Keratinocyte (primary cell): ENCODE measurements at regions not wholly inside any gene's neighbourhood (a gene's known extent, or its start where the extent isn't known, plus 50 kb on each side); places are given as distances from the start of the nearest gene placed in this dataset.
"Not testable (repeated sequence)": the region's sequence is repeated elsewhere in the genome, so short reads cannot be mapped to it uniquely, and the experiment has no call there.

Experiments
- DNase-seq: peaks from one replicate; pipeline ENCODE4 v3.0.0-alpha.2; 2011; ENCODE audit warnings: low read depth, missing footprints, low spot score
- FAIRE-seq: peaks from 2 replicates; lab custom pipeline; 2011; peaks lifted over from hg19 to GRCh38; lab: Jason Lieb, UNC
- H2AFZ ChIP-seq: 2 replicates; pipeline ENCODE4 v1.6.0; 2012; ENCODE audit warnings: low read length, control low read depth, inconsistent platforms; ENCODE audit not compliant: control insufficient read depth
- H3K27ac ChIP-seq: 2 replicates; pipeline ENCODE4 v1.5.1; 2011; ENCODE audit warnings: low read length; ENCODE audit not compliant: control insufficient read depth, insufficient read depth
- H3K27me3 ChIP-seq: 3 replicates; pipeline ENCODE4 v1.6.0; 2011; ENCODE audit warnings: low read length; ENCODE audit not compliant: control insufficient read depth, insufficient read depth; ENCODE audit errors: extremely low read depth
- H3K36me3 ChIP-seq, 2 experiments: 2 replicates in 1 of 2; 3 replicates in 1 of 2; pipeline ENCODE4 v1.5.1; 2011; ENCODE audit warnings: low read length in 2 of 2, mild to moderate bottlenecking in 1 of 2; ENCODE audit not compliant: control insufficient read depth in 2 of 2, insufficient read depth in 2 of 2; ENCODE audit errors: extremely low read depth in 1 of 2
- H3K4me1 ChIP-seq: 3 replicates; pipeline ENCODE4 v1.5.1; 2011; ENCODE audit warnings: low read length; ENCODE audit not compliant: control insufficient read depth, insufficient read depth; ENCODE audit errors: extremely low read depth
- H3K4me2 ChIP-seq: 3 replicates; pipeline ENCODE4 v1.6.0; 2011; ENCODE audit warnings: low read depth, low read length; ENCODE audit not compliant: control insufficient read depth, insufficient read depth; ENCODE audit errors: extremely low read depth
- H3K4me3 ChIP-seq, 3 experiments: fragments of 200-600 bp in 1 of 3; sonication (generic) in 1 of 3; 2 replicates in 2 of 3; 3 replicates in 1 of 3; pipeline ENCODE4 v1.5.1; 2011 to 2016; ENCODE audit warnings: low read length in 3 of 3, mild to moderate bottlenecking in 3 of 3, control low read depth in 2 of 3, inconsistent platforms in 1 of 3, low read depth in 1 of 3, mixed read lengths in 1 of 3, mixed run types in 1 of 3, moderate library complexity in 1 of 3; ENCODE audit not compliant: control insufficient read depth in 2 of 3, insufficient read depth in 2 of 3; ENCODE audit errors: extremely low read depth in 1 of 3
- H3K79me2 ChIP-seq: 2 replicates; pipeline ENCODE4 v1.6.0; 2012; ENCODE audit warnings: low read length; ENCODE audit not compliant: control insufficient read depth, insufficient read depth
- H3K9ac ChIP-seq: 3 replicates; pipeline ENCODE4 v1.6.0; 2011; ENCODE audit warnings: low read length; ENCODE audit not compliant: control insufficient read depth, insufficient read depth; ENCODE audit errors: extremely low read depth
- H3K9me1 ChIP-seq: 3 replicates; pipeline ENCODE4 v1.6.0; 2011; ENCODE audit warnings: low read length; ENCODE audit not compliant: control insufficient read depth, insufficient read depth; ENCODE audit errors: extremely low read depth
- H3K9me3 ChIP-seq: 2 replicates; pipeline ENCODE4 v1.5.1; 2012; ENCODE audit warnings: low read depth, low read length; ENCODE audit not compliant: control insufficient read depth
- H4K20me1 ChIP-seq: 3 replicates; pipeline ENCODE4 v1.6.0; 2011; ENCODE audit warnings: low read length; ENCODE audit not compliant: control insufficient read depth, insufficient read depth; ENCODE audit errors: extremely low read depth
- dilution Hi-C: fragments of 300-500 bp; cut with MboI; formaldehyde crosslinking; loops from one replicate; pipeline ENCODE4 v1.7.0; 2020; ENCODE audit warnings: low sequenced_read_pairs; ENCODE audit not compliant: extremely low pct_ligation_motif_present

GRCh38 chr16:16624367-16624766 lies 245.4 kb downstream of the NPIPA7 start:
- H3K9ac ChIP-seq, H3K27me3 ChIP-seq, H3K9me3 ChIP-seq, H4K20me1 ChIP-seq, H3K4me2 ChIP-seq, H3K36me3 ChIP-seq, H2AFZ ChIP-seq, H3K4me3 ChIP-seq, DNase-seq, FAIRE-seq, H3K27ac ChIP-seq, H3K4me1 ChIP-seq, H3K9me1 ChIP-seq, H3K79me2 ChIP-seq, dilution Hi-C loops: not testable (repeated sequence)

GRCh38 chr16:16625140-16625539 lies 246.2 kb downstream of the NPIPA7 start:
- H3K79me2 ChIP-seq, H3K9me1 ChIP-seq, H4K20me1 ChIP-seq, H3K4me2 ChIP-seq, H3K9ac ChIP-seq, H3K27me3 ChIP-seq, H3K27ac ChIP-seq, dilution Hi-C loops, H2AFZ ChIP-seq, H3K4me1 ChIP-seq, DNase-seq, H3K36me3 ChIP-seq, FAIRE-seq, H3K9me3 ChIP-seq, H3K4me3 ChIP-seq: not testable (repeated sequence)

DNA sequence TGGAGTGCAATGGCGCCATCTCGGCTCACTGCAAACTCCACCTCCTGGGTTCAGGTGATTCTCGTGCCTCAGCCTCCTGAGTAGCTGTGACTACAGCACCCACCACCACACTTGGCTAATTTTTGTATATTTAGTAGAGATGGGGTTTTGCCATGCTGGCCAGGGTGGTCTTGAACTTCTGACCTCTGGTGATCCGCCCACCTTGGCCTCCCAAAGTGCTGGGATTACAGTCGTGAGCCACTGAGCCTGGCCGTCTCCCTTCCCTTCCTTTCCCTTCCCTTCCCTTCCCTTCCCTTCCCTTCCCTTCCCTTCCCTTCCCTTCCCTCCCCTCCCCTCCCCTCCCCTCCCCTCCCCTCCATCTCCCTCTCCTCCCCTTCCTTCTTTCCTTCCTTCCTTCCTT lies 248.9 kb downstream of the NPIPA7 start:
- DNase-seq, result not testable (repeated sequence)

GRCh38 chr16:16638231-16638630 lies 259.3 kb downstream of the NPIPA7 start:
- H3K27me3 ChIP-seq, H3K36me3 ChIP-seq, H3K9ac ChIP-seq, H3K4me3 ChIP-seq, FAIRE-seq, H3K4me2 ChIP-seq, H3K27ac ChIP-seq, H3K9me1 ChIP-seq, dilution Hi-C loops, H3K9me3 ChIP-seq, H2AFZ ChIP-seq, H3K4me1 ChIP-seq, H4K20me1 ChIP-seq, H3K79me2 ChIP-seq, DNase-seq: not testable (repeated sequence)

More for the DNA sequence above, 248.9 kb downstream of the NPIPA7 start:
- H4K20me1 ChIP-seq, H3K79me2 ChIP-seq, H3K9me3 ChIP-seq, H3K4me1 ChIP-seq, H3K27ac ChIP-seq, H3K4me2 ChIP-seq, H3K4me3 ChIP-seq, dilution Hi-C loops, FAIRE-seq, H2AFZ ChIP-seq, H3K27me3 ChIP-seq, H3K9ac ChIP-seq, H3K36me3 ChIP-seq, H3K9me1 ChIP-seq: not testable (repeated sequence)

GRCh38 chr16:16638714-16639113 lies 259.8 kb downstream of the NPIPA7 start:
- dilution Hi-C loops, H3K9ac ChIP-seq, H3K9me1 ChIP-seq, DNase-seq, H3K27me3 ChIP-seq, H3K4me3 ChIP-seq, H4K20me1 ChIP-seq, H3K79me2 ChIP-seq, H3K9me3 ChIP-seq, H3K36me3 ChIP-seq, H3K4me2 ChIP-seq, H3K27ac ChIP-seq, H2AFZ ChIP-seq, H3K4me1 ChIP-seq, FAIRE-seq: not testable (repeated sequence)
